Mesothelial cell of epicardium (in vitro differentiated cells): ENCODE measurements at regions not wholly inside any gene's neighbourhood (a gene's known extent, or its start where the extent isn't known, plus 50 kb on each side); places are given as distances from the start of the nearest gene placed in this dataset.

Experiments
- DNase-seq, 2 experiments: peaks; one replicate each; pipeline ENCODE4 v3.0.0; 2021; ENCODE audit warnings: low spot score in 2 of 2; ENCODE audit not compliant: unreplicated experiment in 2 of 2
- H3K27ac Mint-ChIP-seq: 2 replicates; pipeline ENCODE4 v1.8.0; 2021; ENCODE audit warnings: mixed read lengths
- H3K27me3 Mint-ChIP-seq: 2 replicates; pipeline ENCODE4 v1.8.0; 2021; ENCODE audit warnings: low read depth, mixed read lengths
- H3K36me3 Mint-ChIP-seq: 2 replicates; pipeline ENCODE4 v1.8.0; 2021; ENCODE audit warnings: mixed read lengths
- H3K4me1 Mint-ChIP-seq: 2 replicates; pipeline ENCODE4 v1.8.0; 2021; ENCODE audit warnings: mixed read lengths
- H3K4me3 Mint-ChIP-seq: 2 replicates; pipeline ENCODE4 v1.8.0; 2021; ENCODE audit warnings: mild to moderate bottlenecking, moderate library complexity, mixed read lengths
- H3K9me3 Mint-ChIP-seq: 2 replicates; pipeline ENCODE4 v1.8.0; 2021; ENCODE audit warnings: mixed read lengths
- TF ChIP-seq, protein P1 (sequence below): fragments of 200-600 bp; sonication (generic); IDR thresholded peaks from one replicate; pipeline ENCODE4 v1.5.0; 2021; ENCODE audit warnings: antibody characterized with exemption; ENCODE audit not compliant: unreplicated experiment

DNA sequence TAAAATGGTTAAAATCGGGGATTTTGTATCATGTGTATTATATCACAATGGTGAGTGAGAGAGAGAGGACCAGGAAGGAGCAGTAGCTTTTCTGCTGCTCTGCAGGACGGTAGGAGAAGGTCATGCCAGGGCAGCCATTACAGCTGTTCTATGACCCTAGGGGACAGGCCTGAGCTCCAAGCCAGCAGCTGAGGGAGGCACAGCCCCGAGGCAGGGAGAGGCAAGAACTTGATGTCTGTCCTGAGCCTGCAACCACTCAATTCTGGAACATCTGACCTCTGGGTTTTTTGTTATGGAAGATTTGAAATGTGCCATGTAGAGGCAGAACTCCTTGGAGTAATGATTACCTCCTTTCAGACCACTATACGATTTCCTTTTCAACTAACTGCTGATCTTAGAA is 135.8 kb upstream of the SH3BP4 start:
- no peak overlapping the region for H3K27ac Mint-ChIP-seq
- H3K9me3 Mint-ChIP-seq, result no peaks in the 10 kb centered on the region
- DNase-seq, result no peak
- no peaks in the 10 kb centered on the region for H3K36me3 Mint-ChIP-seq
- peaks cover 14% of the 10 kb centered on the region for H3K4me1 Mint-ChIP-seq
- no peak overlapping the region for H3K4me3 Mint-ChIP-seq
- TF ChIP-seq, protein P1, sequence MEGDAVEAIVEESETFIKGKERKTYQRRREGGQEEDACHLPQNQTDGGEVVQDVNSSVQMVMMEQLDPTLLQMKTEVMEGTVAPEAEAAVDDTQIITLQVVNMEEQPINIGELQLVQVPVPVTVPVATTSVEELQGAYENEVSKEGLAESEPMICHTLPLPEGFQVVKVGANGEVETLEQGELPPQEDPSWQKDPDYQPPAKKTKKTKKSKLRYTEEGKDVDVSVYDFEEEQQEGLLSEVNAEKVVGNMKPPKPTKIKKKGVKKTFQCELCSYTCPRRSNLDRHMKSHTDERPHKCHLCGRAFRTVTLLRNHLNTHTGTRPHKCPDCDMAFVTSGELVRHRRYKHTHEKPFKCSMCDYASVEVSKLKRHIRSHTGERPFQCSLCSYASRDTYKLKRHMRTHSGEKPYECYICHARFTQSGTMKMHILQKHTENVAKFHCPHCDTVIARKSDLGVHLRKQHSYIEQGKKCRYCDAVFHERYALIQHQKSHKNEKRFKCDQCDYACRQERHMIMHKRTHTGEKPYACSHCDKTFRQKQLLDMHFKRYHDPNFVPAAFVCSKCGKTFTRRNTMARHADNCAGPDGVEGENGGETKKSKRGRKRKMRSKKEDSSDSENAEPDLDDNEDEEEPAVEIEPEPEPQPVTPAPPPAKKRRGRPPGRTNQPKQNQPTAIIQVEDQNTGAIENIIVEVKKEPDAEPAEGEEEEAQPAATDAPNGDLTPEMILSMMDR, result no peak
- H3K27me3 Mint-ChIP-seq, result peaks cover 18% of the 10 kb centered on the region

DNA sequence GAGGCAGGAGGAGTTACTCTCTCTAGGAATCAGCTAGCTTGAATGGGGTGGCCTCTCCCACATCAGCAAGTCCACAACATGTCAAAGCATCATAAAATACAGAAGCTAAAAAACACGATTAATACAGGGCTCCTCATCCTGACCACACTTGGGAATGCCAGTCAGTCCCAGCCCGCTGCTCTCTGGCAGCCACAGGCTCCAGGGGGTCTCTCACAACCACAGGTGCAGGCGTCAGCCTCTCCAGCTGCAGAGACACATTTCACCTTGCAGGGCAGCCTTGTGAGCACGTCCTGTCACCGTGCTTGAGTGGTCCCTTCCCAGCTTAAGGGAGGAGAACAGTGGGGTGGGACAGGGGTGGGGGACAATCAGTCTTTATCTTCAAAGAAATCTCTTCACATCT is 137.4 kb upstream of the SH3BP4 start:
- no peak for DNase-seq
- Mint-ChIP-seq H3K4me1 (peaks cover 19% of the 10 kb centered on the region), H3K9me3 (no peaks in the 10 kb centered on the region), H3K36me3 (no peaks in the 10 kb centered on the region), H3K4me3 (no peak overlapping the region), H3K27me3 (peaks cover 27% of the 10 kb centered on the region), H3K27ac (no peak overlapping the region)
- TF ChIP-seq, protein P1, result no peak

DNA sequence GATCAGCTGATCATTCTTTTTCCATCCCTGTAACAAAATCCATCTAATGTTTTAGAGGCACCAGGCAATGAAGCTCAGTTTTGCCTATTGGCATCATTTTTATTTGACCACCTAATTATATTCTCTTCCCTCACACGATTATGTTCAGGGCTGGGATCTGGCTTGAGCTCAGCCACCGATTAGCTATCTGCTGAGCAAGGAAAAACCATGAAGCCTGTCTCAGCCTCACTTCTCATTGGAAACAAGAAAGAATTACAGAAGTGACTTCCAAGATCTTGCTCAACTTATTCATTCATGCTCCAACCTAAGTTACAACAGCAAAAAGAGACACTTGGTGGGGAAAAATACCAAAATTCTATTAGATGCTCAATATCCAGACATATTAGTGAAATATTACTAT is 139.0 kb upstream of the SH3BP4 start:
- H3K36me3 Mint-ChIP-seq, result no peaks in the 10 kb centered on the region
- DNase-seq, result no peak
- H3K27ac Mint-ChIP-seq, result no peak overlapping the region
- TF ChIP-seq, protein P1, result no peak
- peaks cover 30% of the 10 kb centered on the region for H3K27me3 Mint-ChIP-seq
- peaks cover 19% of the 10 kb centered on the region for H3K4me1 Mint-ChIP-seq
- H3K4me3 Mint-ChIP-seq, result no peak overlapping the region
- H3K9me3 Mint-ChIP-seq, result no peaks in the 10 kb centered on the region

DNA sequence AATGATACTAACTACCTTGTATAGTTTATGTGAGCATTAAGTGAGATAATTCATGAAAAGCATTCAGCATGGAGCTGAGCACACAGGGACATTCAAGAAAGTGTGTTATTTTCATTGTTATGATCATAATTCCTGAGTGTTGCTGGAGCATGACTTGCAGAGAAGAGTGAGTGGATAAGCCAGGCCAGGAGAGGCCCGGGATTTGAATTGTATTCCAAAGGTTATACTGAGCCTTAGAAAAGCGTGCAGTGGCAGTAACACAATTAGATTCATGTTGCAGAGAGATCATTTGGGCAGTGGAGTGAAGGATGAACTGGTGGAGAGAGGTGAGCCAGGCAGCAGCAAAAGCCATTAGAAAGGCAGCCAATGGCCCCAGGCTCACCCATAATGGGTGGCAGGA is 142.9 kb upstream of the SH3BP4 start:
- H3K4me1 Mint-ChIP-seq, result peaks cover 19% of the 10 kb centered on the region

GRCh38 chr2:234806818-234807217 is 145.0 kb upstream of the SH3BP4 start:
- Mint-ChIP-seq H3K36me3 (peaks cover 4% of the 10 kb centered on the region), H3K9me3 (peaks cover 26% of the 10 kb centered on the region), H3K27me3 (peaks cover 17% of the 10 kb centered on the region), H3K27ac (no peak overlapping the region), H3K4me3 (no peak overlapping the region), H3K4me1 (peaks cover 14% of the 10 kb centered on the region)
- TF ChIP-seq, protein P1, result no peak
- no peak for DNase-seq

More for the DNA sequence above, 142.9 kb upstream of the SH3BP4 start:
- Mint-ChIP-seq H3K27me3 (peaks cover 22% of the 10 kb centered on the region), H3K4me3 (no peak overlapping the region), H3K9me3 (peaks cover 21% of the 10 kb centered on the region), H3K27ac (no peak overlapping the region), H3K36me3 (peaks cover 4% of the 10 kb centered on the region)
- TF ChIP-seq, protein P1, result no peak
- DNase-seq, result no peak

GRCh38 chr2:234805836-234806235 is 146.0 kb upstream of the SH3BP4 start:
- TF ChIP-seq, protein P1, result no peak
- Mint-ChIP-seq H3K4me3 (no peak overlapping the region), H3K27ac (no peak overlapping the region), H3K9me3 (peaks cover 26% of the 10 kb centered on the region), H3K4me1 (peaks cover 13% of the 10 kb centered on the region), H3K27me3 (peaks cover 17% of the 10 kb centered on the region), H3K36me3 (peaks cover 4% of the 10 kb centered on the region)
- DNase-seq, result no peak
